ENCODE measurements at regions not wholly inside any gene's neighbourhood (a gene's known extent, or its start where the extent isn't known, plus 50 kb on each side); places are given as distances from the start of the nearest gene placed in this dataset.

- TF ChIP-seq NPAS2 (CRISPR knock-in tag; IDR thresholded peaks at IDR 0.05; ENCODE audit: borderline replicate concordance) (no peak), EZH2 (conservative IDR thresholded peaks at IDR 0.05; ENCODE audit: low read depth, low read length) (no peak), CREB1 (IDR thresholded peaks at IDR 0.05) (no peak), CREB1 (CRISPR knock-in tag; IDR thresholded peaks at IDR 0.05) (no peak), ATF2 (CRISPR knock-in tag; IDR thresholded peaks at IDR 0.05) (no peak), JUNB (CRISPR knock-in tag; IDR thresholded peaks at IDR 0.05; ENCODE audit: borderline replicate concordance) (no peak), SMC3 (IDR thresholded peaks at IDR 0.05; ENCODE audit: low read length) (no peak), ADNP (CRISPR knock-in tag; IDR thresholded peaks at IDR 0.05) (no peak), HNRNPH1 (optimal IDR thresholded peaks at IDR 0.05; ENCODE audit: low read depth, low read length) (no peak)
- TF ChIP-seq, protein P1, sequence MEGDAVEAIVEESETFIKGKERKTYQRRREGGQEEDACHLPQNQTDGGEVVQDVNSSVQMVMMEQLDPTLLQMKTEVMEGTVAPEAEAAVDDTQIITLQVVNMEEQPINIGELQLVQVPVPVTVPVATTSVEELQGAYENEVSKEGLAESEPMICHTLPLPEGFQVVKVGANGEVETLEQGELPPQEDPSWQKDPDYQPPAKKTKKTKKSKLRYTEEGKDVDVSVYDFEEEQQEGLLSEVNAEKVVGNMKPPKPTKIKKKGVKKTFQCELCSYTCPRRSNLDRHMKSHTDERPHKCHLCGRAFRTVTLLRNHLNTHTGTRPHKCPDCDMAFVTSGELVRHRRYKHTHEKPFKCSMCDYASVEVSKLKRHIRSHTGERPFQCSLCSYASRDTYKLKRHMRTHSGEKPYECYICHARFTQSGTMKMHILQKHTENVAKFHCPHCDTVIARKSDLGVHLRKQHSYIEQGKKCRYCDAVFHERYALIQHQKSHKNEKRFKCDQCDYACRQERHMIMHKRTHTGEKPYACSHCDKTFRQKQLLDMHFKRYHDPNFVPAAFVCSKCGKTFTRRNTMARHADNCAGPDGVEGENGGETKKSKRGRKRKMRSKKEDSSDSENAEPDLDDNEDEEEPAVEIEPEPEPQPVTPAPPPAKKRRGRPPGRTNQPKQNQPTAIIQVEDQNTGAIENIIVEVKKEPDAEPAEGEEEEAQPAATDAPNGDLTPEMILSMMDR (CRISPR knock-in tag; IDR thresholded peaks at IDR 0.05): no peak
Measured at GRCh38 chr2:14350856-14351255, 281.7 kb upstream of the LRATD1 start.

All from HepG2 (cell line).